Kidney epithelial cell (primary cell): ENCODE measurements at regions not wholly inside any gene's neighbourhood (a gene's known extent, or its start where the extent isn't known, plus 50 kb on each side); places are given as distances from the start of the nearest gene placed in this dataset.
"Not testable (repeated sequence)": the region's sequence is repeated elsewhere in the genome, so short reads cannot be mapped to it uniquely, and the experiment has no call there.

Source experiments
- DNase-seq: peaks from one replicate; pipeline ENCODE4 v3.0.0-alpha.2; 2010; ENCODE audit warnings: low read depth
- H3K27me3 ChIP-seq: 2 replicates; pipeline ENCODE4 v1.6.0; 2011; ENCODE audit warnings: low read length; ENCODE audit not compliant: control insufficient read depth, insufficient read depth
- H3K36me3 ChIP-seq: 2 replicates; pipeline ENCODE4 v1.5.1; 2011; ENCODE audit warnings: low read length; ENCODE audit not compliant: control insufficient read depth, insufficient read depth
- H3K4me3 ChIP-seq: 2 replicates; pipeline ENCODE4 v1.5.1; 2011; ENCODE audit warnings: low read depth, mild to moderate bottlenecking, control low read depth, low read length
- CTCF ChIP-seq: IDR thresholded peaks from 2 replicates; pipeline ENCODE4 v1.5.1; 2011; ENCODE audit warnings: mild to moderate bottlenecking, moderate library complexity, low read length, control low read depth, inconsistent platforms; ENCODE audit not compliant: insufficient read depth, poor library complexity, severe bottlenecking

GRCh38 chr7:73931502-73931901 is 70.5 kb downstream of the TMEM270 start:
- DNase-seq = no peak
- H3K27me3 ChIP-seq = no peaks in the 10 kb centered on the region
- TF ChIP-seq CTCF = no peak
- no peak overlapping the region for H3K4me3 ChIP-seq
- H3K36me3 ChIP-seq = no peaks in the 10 kb centered on the region

GRCh38 chr7:73932364-73932763 is 71.4 kb downstream of the TMEM270 start:
- DNase-seq = no peak

GRCh38 chr7:73933091-73933490 is 72.1 kb downstream of the TMEM270 start:
- no peak for DNase-seq
- TF ChIP-seq CTCF = no peak
- H3K27me3 ChIP-seq = no peaks in the 10 kb centered on the region
- no peak overlapping the region for H3K4me3 ChIP-seq
- no peaks in the 10 kb centered on the region for H3K36me3 ChIP-seq

More at GRCh38 chr7:73932364-73932763, 71.4 kb downstream of the TMEM270 start:
- no peak overlapping the region for H3K4me3 ChIP-seq
- H3K36me3 ChIP-seq = no peaks in the 10 kb centered on the region
- no peaks in the 10 kb centered on the region for H3K27me3 ChIP-seq
- no peak for TF ChIP-seq CTCF

- Histone ChIP-seq H3K36me3 (no peaks in the 10 kb centered on the region), H3K4me3 (no peak overlapping the region), H3K27me3 (no peaks in the 10 kb centered on the region)
- no peak for DNase-seq
- no peak for TF ChIP-seq CTCF
These were observed 76.0 kb downstream of the TMEM270 start for GRCh38 chr7:73936967-73937366.

GRCh38 chr7:73937650-73938049 is 76.7 kb downstream of the TMEM270 start:
- not testable (repeated sequence) for H3K36me3 ChIP-seq, H3K4me3 ChIP-seq, DNase-seq, H3K27me3 ChIP-seq

GRCh38 chr7:73939528-73939927 is 78.6 kb downstream of the TMEM270 start:
- H3K27me3 ChIP-seq = no peaks in the 10 kb centered on the region
- TF ChIP-seq CTCF = no peak
- no peak overlapping the region for H3K4me3 ChIP-seq
- no peak for DNase-seq
- H3K36me3 ChIP-seq = no peaks in the 10 kb centered on the region
